ENCODE measurements at regions not wholly inside any gene's neighbourhood (a gene's known extent, or its start where the extent isn't known, plus 50 kb on each side); places are given as distances from the start of the nearest gene placed in this dataset.

DNA sequence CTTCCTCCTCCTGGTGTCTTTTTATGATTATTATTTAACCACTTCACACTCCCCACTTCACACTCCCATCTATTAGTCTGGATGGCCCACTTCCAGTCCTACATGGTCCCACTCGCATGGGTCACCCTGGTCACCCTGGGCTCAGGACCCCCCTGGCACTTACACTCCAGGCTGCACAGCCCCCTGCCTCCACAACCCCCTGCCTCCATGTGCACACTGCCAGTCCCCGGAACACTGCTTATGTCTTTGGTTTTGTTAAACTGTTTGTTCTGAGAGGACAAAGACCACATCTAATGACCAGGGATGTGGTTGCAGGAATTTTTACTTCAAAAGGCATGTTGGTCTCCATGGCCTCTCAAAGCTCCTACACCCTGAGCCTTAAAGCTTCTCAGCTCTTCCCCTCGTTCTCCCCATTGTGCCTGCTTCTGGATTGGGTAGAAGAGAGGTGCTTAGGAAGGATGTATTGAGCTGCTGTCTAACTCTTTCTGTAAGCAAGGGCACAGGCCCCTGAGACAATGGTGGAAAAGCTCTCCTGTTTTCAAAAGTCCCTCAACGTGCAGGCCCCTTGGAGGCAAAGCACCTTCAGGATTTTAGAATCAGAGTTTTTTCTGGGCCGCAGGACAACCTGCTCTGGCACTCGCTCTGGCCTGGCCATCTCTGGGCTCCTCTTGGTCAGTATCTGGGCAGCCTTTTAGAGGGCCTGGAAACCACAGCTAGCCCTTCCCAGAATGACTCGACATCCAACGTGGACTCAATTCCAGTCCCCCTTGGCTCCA is 150.0 kb upstream of the HAAO start:
- TF ChIP-seq, protein P1, sequence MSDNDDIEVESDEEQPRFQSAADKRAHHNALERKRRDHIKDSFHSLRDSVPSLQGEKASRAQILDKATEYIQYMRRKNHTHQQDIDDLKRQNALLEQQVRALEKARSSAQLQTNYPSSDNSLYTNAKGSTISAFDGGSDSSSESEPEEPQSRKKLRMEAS (IDR thresholded peaks at IDR 0.05; ENCODE audit: insufficient read depth, insufficient read length), result no peak
- TF ChIP-seq, protein P2, sequence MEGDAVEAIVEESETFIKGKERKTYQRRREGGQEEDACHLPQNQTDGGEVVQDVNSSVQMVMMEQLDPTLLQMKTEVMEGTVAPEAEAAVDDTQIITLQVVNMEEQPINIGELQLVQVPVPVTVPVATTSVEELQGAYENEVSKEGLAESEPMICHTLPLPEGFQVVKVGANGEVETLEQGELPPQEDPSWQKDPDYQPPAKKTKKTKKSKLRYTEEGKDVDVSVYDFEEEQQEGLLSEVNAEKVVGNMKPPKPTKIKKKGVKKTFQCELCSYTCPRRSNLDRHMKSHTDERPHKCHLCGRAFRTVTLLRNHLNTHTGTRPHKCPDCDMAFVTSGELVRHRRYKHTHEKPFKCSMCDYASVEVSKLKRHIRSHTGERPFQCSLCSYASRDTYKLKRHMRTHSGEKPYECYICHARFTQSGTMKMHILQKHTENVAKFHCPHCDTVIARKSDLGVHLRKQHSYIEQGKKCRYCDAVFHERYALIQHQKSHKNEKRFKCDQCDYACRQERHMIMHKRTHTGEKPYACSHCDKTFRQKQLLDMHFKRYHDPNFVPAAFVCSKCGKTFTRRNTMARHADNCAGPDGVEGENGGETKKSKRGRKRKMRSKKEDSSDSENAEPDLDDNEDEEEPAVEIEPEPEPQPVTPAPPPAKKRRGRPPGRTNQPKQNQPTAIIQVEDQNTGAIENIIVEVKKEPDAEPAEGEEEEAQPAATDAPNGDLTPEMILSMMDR (IDR thresholded peaks at IDR 0.05; ENCODE audit: extremely low read depth in 1 of 2, insufficient read depth in 1 of 2, low read depth in 1 of 2, low read length in 2 of 2), result no peak
- TF ChIP-seq GATA2 (IDR thresholded peaks at IDR 0.05; ENCODE audit: insufficient read depth, insufficient read length, low read depth, low read length) (no peak), POLR2A (IDR thresholded peaks at IDR 0.05; ENCODE audit: low read depth, low read length) (no peak), POLR2AphosphoS5 (IDR thresholded peaks at IDR 0.05; ENCODE audit: insufficient read depth, low read depth, low read length) (no peak)

Data from endothelial cell of umbilical vein (primary cell).